BLaER1 treated with 17β-estradiol and CSF1 and Interleukin-3, amounts not matched to agents 10 nM and 100 nM (cell line): ENCODE measurements at regions not wholly inside any gene's neighbourhood (a gene's known extent, or its start where the extent isn't known, plus 50 kb on each side); places are given as distances from the start of the nearest gene placed in this dataset.

Experiments used
- H3K27ac ChIP-seq, 11 experiments: shearing (Covaris generic); formaldehyde crosslinking; 2 replicates each; pipeline ENCODE4 v1.8.1; 2022
- H3K27me3 ChIP-seq, 11 experiments: shearing (Covaris generic); formaldehyde crosslinking; 2 replicates each; pipeline ENCODE4 v1.8.1; 2022
- H3K36me3 ChIP-seq, 11 experiments: shearing (Covaris generic); formaldehyde crosslinking; 2 replicates each; pipeline ENCODE4 v1.8.1; 2022
- H3K4me1 ChIP-seq, 10 experiments: shearing (Covaris generic); formaldehyde crosslinking; 2 replicates each; pipeline ENCODE4 v1.8.1; 2022
- H3K4me2 ChIP-seq, 11 experiments: shearing (Covaris generic); formaldehyde crosslinking; 2 replicates each; pipeline ENCODE4 v1.8.1; 2022
- H3K4me3 ChIP-seq, 10 experiments: shearing (Covaris generic); formaldehyde crosslinking; 2 replicates each; pipeline ENCODE4 v1.8.1; 2022
- H3K9ac ChIP-seq, 11 experiments: shearing (Covaris generic); formaldehyde crosslinking; 2 replicates each; pipeline ENCODE4 v1.8.1; 2022
- H3K9me3 ChIP-seq, 11 experiments: shearing (Covaris generic); formaldehyde crosslinking; replicated peaks in 1 of 11; 2 replicates each; pipeline ENCODE4 v1.8.1; 2022
- H4K20me1 ChIP-seq, 11 experiments: shearing (Covaris generic); formaldehyde crosslinking; 2 replicates each; pipeline ENCODE4 v1.8.1; 2022
- Cebpa-rat ChIP-seq, 11 experiments: shearing (Covaris generic); IDR thresholded peaks; 2 replicates each; pipeline ENCODE4 v1.8.1; 2022

DNA sequence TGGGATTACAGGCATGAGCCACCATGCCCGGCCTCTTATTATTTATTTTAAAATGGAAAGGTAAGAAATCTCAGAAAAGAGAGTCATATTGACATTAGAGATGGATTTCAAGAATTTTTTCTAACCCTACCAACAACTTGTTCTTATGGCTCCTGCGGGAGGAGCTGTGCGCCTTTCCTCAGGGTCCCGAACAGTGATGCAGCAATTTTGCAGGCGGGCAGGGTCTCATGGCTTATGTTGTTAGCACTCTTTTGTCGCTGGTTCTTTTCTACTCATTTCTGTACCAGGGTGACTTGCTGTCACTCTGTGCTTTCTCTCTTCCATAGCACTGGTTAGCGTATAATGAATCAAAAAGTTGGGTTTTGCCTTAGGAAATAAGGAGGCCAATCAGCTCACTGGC is 148.8 kb upstream of the DLGAP1 start:
- no peak for TF ChIP-seq Cebpa-rat (IDR thresholded peaks at IDR 0.05)
- no peak overlapping the region for H3K4me2 ChIP-seq
- H3K4me1 ChIP-seq, result peaks cover 0 to 5% (median 0%) of the 10 kb centered on the region in 10 experiments; a peak in 1 of 20 replicates
- no peak overlapping the region for H3K4me3 ChIP-seq
- H4K20me1 ChIP-seq, result no peaks in the 10 kb centered on the region
- no peak overlapping the region for H3K27ac ChIP-seq
- H3K36me3 ChIP-seq, result no peaks in the 10 kb centered on the region
- H3K27me3 ChIP-seq, result no peaks in the 10 kb centered on the region
- no peak overlapping the region for H3K9ac ChIP-seq
- no peaks in the 10 kb centered on the region for H3K9me3 ChIP-seq

DNA sequence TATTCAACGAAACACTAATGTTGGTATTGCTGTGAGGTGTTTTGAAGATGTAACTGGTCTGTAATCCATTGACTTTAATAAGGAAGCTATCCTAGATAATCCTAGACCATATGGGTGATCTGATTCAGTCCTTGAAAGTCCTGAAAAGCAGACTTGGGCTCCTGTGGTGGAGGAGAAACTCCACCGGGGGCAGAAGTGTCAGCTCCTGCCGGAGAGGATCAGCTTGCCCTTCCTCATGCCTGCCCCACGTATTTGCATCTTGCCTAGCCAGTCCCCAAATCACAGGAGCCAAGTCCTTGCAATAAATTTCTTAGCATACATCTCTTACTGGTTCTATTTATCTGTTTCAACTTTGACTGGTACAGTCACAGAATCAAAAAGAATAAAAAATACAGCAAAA is 144.2 kb upstream of the DLGAP1 start:
- no peaks in the 10 kb centered on the region for H3K4me1 ChIP-seq
- H3K9me3 ChIP-seq, result no peaks in the 10 kb centered on the region
- no peak overlapping the region for H3K4me2 ChIP-seq
- H3K36me3 ChIP-seq, result no peaks in the 10 kb centered on the region
- no peaks in the 10 kb centered on the region for H3K27me3 ChIP-seq
- no peak overlapping the region for H3K9ac ChIP-seq
- H4K20me1 ChIP-seq, result no peaks in the 10 kb centered on the region
- no peak overlapping the region for H3K27ac ChIP-seq
- H3K4me3 ChIP-seq, result no peak overlapping the region
- no peak for TF ChIP-seq Cebpa-rat (IDR thresholded peaks at IDR 0.05)

DNA sequence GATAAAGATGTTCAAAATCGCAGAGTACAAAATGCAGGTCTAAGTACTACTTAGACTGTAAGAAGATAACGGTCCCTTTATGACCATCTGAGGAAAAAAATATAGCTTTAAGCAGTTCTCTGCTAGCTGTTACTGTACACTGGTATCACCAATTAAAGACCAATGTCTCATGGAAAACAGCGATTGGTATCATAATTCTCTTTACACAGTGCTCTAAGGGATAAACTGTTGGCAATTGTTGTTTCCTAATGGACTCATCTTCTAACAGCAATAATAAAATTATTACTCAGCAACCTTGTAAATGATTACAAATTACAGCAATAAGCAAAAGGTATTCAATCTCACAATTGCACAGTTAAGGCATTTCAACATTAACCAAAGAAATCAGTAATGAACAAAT is 142.2 kb upstream of the DLGAP1 start:
- no peaks in the 10 kb centered on the region for H3K9me3 ChIP-seq
- no peaks in the 10 kb centered on the region for H3K36me3 ChIP-seq
- no peaks in the 10 kb centered on the region for H3K27me3 ChIP-seq
- no peak overlapping the region for H3K9ac ChIP-seq
- H3K4me1 ChIP-seq, result no peaks in the 10 kb centered on the region
- no peak overlapping the region for H3K4me2 ChIP-seq
- H4K20me1 ChIP-seq, result no peaks in the 10 kb centered on the region
- H3K4me3 ChIP-seq, result no peak overlapping the region
- no peak overlapping the region for H3K27ac ChIP-seq
- TF ChIP-seq Cebpa-rat (IDR thresholded peaks at IDR 0.05), result no peak

DNA sequence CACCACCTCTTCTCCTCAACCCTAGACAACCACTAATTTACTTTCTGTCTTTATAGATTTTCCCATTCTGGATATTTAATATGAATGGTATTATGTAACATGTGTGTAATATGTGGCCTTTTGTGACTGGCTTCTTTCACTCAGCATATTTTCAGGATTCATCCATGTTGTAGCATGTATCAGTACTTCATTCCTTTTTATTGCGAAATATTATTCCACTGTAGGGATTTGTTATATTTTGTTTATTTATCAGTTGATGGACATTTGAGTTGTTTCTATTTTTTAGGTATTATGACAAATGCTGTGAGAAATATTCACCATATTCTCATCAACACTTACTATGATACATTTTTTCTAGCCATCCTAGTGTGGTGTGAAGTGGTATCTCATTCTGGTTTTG is 138.8 kb upstream of the DLGAP1 start:
- Histone ChIP-seq H3K4me3 (no peak overlapping the region), H3K27ac (no peak overlapping the region), H3K9me3 (no peaks in the 10 kb centered on the region), H3K27me3 (no peaks in the 10 kb centered on the region), H3K4me2 (no peak overlapping the region), H3K9ac (no peak overlapping the region), H3K36me3 (no peaks in the 10 kb centered on the region), H4K20me1 (no peaks in the 10 kb centered on the region), H3K4me1 (no peaks in the 10 kb centered on the region)
- TF ChIP-seq Cebpa-rat (IDR thresholded peaks at IDR 0.05), result peak in 2 of 11 experiments; percentile 15 to 49; a peak in 2 of 22 replicates

DNA sequence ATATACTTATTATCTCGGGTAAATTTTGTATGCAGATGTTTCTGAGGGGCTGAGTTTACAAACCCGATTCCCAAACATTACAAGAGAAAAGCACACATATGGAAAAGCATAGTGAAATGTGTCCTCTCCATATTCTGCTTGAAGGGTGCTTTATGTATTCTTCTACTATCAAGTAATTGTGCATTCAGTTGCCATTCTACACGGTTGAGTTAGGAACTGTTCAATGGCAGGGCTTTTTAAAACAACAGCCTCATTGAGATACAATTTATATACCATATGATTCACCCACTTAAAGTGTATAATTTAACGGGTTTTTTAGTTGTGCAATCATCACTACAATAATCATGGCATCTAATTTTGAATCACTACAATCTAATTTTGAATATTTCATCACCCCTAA is 138.4 kb upstream of the DLGAP1 start:
- Histone ChIP-seq H3K27me3 (no peaks in the 10 kb centered on the region), H3K9me3 (no peaks in the 10 kb centered on the region), H3K36me3 (no peaks in the 10 kb centered on the region), H3K4me2 (no peak overlapping the region), H3K27ac (no peak overlapping the region), H3K4me1 (no peaks in the 10 kb centered on the region), H3K9ac (no peak overlapping the region), H3K4me3 (no peak overlapping the region), H4K20me1 (no peaks in the 10 kb centered on the region)
- no peak for TF ChIP-seq Cebpa-rat (IDR thresholded peaks at IDR 0.05)

DNA sequence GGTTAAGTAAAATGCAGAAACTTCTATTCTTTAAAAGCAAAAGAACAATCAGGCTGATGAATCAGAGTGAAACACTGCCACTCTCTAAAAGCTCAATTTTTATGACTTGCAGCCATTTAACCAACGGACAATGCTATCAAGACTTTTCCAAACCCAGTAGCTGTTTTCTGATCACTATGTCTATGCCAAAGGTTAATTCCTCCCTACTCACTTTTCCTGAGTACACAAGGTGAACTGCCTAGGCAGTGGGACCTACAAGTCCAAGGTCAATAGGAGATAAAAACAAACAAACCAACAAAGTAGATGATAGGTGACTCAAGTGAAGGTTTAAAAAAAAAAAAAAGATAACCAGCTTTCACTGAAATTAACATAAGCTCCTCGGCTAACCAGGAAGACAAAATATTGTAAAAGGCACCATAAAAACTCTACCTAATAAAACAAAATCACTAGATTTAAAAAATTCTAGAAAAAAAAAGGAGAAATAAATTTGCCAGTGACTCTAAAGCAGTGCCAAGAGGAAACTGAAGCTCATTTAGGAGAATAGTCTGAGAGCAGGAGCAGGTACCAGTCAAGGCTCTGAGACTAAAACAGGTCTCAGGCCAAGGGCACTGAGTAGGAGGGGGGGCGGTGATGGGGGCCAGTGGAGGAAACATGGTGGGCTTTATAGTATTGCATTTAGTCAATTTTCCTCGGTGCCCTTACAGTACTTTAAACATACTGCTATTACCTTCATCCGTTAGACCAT is 134.1 kb upstream of the DLGAP1 start:
- H3K9ac ChIP-seq, result no peak overlapping the region
- H3K27ac ChIP-seq, result no peak overlapping the region
- TF ChIP-seq Cebpa-rat (IDR thresholded peaks at IDR 0.05), result no peak
- H3K4me3 ChIP-seq, result no peak overlapping the region
- no peaks in the 10 kb centered on the region for H3K27me3 ChIP-seq
- no peaks in the 10 kb centered on the region; a peak in 1 of 22 replicates for H3K9me3 ChIP-seq
- H3K4me1 ChIP-seq, result no peaks in the 10 kb centered on the region
- no peak overlapping the region for H3K4me2 ChIP-seq
- no peaks in the 10 kb centered on the region for H4K20me1 ChIP-seq
- no peaks in the 10 kb centered on the region for H3K36me3 ChIP-seq

DNA sequence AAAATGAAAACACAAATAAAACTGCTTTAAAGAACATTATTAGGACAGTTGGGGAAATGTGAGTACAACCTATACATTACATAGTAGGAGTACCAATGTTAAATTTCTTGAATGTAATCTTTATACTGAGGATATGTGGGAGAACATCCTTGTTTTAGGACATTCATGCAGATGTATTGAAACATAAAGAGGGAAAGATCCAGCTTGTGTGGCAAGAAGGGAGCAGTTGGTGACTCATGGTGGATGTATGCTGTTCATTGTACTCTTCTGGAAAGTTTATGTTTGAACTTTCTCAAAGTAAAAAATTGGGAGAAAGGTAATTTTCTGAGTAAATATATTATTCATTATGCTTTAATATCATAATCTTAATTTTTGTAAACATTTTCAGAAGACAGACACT is 132.1 kb upstream of the DLGAP1 start:
- no peaks in the 10 kb centered on the region; a peak in 1 of 22 replicates for H3K9me3 ChIP-seq
- H3K9ac ChIP-seq, result no peak overlapping the region
- H3K4me3 ChIP-seq, result no peak overlapping the region
- H4K20me1 ChIP-seq, result no peaks in the 10 kb centered on the region
- no peak overlapping the region for H3K27ac ChIP-seq
- H3K4me2 ChIP-seq, result no peak overlapping the region
- H3K4me1 ChIP-seq, result no peaks in the 10 kb centered on the region
- TF ChIP-seq Cebpa-rat (IDR thresholded peaks at IDR 0.05), result no peak
- no peaks in the 10 kb centered on the region for H3K27me3 ChIP-seq
- H3K36me3 ChIP-seq, result no peaks in the 10 kb centered on the region

DNA sequence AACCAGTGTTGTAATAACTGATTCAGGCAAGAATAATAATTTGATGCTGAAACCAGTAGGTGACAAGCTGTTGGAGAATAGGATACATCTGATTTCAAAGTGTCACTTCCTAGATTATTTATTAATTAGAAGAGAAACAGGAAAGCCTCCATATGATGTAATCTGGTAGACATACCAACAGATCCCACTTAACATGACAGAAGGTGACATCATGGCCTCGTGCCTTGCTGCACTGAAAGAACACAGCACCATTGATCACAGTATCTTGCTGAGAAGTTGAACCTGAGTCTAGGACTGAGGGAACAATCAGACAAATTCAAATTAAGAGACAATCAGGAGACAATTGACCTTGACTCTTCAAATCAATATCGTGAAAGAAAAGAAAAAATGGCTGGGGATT is 131.6 kb upstream of the DLGAP1 start:
- H3K4me2 ChIP-seq, result no peak overlapping the region
- no peak overlapping the region for H3K4me3 ChIP-seq
- H3K27ac ChIP-seq, result no peak overlapping the region
- H3K9me3 ChIP-seq, result no peaks in the 10 kb centered on the region; a peak in 1 of 22 replicates
- no peaks in the 10 kb centered on the region for H4K20me1 ChIP-seq
- no peaks in the 10 kb centered on the region for H3K4me1 ChIP-seq
- no peak for TF ChIP-seq Cebpa-rat (IDR thresholded peaks at IDR 0.05)
- H3K36me3 ChIP-seq, result no peaks in the 10 kb centered on the region
- no peak overlapping the region for H3K9ac ChIP-seq
- no peaks in the 10 kb centered on the region for H3K27me3 ChIP-seq

DNA sequence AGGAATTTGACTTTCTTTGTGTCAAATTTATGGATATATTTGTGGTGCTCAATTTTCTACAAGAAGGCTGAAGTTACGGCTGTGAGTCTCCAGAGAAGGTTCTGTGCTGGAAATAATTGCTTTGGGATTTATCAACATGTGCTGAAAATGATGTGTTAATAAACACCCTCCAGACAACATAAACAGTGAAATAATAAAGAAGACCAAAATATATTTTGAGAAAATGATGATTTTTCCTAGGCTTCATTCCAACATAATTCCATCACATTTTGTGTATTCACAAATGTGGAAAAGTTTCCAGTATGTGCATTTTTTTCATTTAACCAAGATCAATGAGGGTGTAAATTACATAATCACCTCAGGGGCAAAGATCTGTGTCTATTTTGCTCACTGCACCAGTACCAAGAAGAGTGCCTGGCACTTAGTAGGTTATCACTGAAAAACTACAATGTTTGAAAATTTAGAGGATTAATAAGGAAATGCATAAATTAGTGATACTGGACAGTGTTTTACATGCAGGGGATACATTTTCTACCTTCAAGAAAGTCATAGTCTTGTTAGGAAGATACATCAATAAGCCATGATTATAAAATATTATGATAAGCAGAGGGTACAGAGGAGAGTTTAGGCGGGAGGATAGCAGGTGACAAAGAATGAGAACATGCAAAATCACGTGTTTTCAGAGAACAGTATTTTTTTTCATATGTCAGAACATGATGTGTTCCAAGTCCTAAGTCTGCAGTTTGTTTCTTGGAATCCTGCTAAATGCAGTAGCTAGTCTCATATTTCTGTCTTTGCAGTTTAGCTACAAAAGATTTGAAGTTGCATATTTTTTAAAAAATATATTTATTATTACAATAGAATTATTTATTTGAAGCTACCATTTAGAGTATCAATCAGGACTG is 127.6 kb upstream of the DLGAP1 start:
- Histone ChIP-seq H3K4me3 (no peak overlapping the region), H4K20me1 (no peaks in the 10 kb centered on the region), H3K9me3 (peaks cover 8 to 14% (median 12%) of the 10 kb centered on the region in 11 experiments), H3K4me2 (no peak overlapping the region), H3K36me3 (no peaks in the 10 kb centered on the region), H3K9ac (no peak overlapping the region), H3K27ac (no peak overlapping the region), H3K27me3 (no peaks in the 10 kb centered on the region), H3K4me1 (no peaks in the 10 kb centered on the region)
- TF ChIP-seq Cebpa-rat (IDR thresholded peaks at IDR 0.05), result no peak
